ENCODE measurements at regions not wholly inside any gene's neighbourhood (a gene's known extent, or its start where the extent isn't known, plus 50 kb on each side); places are given as distances from the start of the nearest gene placed in this dataset.

DNA sequence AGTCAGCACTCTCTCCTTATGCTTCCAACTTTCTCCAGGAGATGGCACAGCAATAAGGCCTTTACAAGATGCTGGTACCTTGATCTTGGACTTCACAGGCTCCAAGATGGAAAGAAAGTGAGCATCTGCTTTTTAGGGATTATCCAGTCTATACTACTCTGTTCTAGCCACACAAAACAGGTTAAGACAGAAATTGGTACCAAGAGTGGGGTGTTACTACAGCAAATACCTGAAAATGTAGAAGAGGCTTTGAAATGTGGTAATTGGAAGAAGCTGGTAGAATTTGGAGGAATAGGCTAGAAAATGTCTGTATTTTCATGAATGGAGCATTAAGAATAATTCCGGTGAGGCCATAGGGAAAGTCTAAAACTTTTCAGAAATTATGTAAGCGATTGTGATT lies 484.8 kb upstream of the GRIA1 start:
- TF ChIP-seq POLR2AphosphoS5 (IDR thresholded peaks at IDR 0.05; ENCODE audit: borderline replicate concordance, low read depth, low read length), result no peak
- no peak for TF ChIP-seq EZH2 (IDR thresholded peaks at IDR 0.05)

Data from SK-N-MC (cell line).